GM12864 (cell line): ENCODE measurements at regions not wholly inside any gene's neighbourhood (a gene's known extent, or its start where the extent isn't known, plus 50 kb on each side); places are given as distances from the start of the nearest gene placed in this dataset.

Experiments
- DNase-seq: peaks from one replicate; pipeline ENCODE4 v3.0.0-alpha.2; 2011; ENCODE audit warnings: low read depth
- H3K4me3 ChIP-seq: 2 replicates; pipeline ENCODE4 v1.5.1; 2011; ENCODE audit warnings: mild to moderate bottlenecking, low read depth, low read length, control low read depth
- TF ChIP-seq, protein P1 (sequence below): IDR thresholded peaks from 2 replicates; pipeline ENCODE4 v1.5.1; 2011; ENCODE audit warnings: low read depth, mild to moderate bottlenecking, moderate library complexity, low read length, control low read depth, inconsistent platforms; ENCODE audit errors: missing control alignments

DNA sequence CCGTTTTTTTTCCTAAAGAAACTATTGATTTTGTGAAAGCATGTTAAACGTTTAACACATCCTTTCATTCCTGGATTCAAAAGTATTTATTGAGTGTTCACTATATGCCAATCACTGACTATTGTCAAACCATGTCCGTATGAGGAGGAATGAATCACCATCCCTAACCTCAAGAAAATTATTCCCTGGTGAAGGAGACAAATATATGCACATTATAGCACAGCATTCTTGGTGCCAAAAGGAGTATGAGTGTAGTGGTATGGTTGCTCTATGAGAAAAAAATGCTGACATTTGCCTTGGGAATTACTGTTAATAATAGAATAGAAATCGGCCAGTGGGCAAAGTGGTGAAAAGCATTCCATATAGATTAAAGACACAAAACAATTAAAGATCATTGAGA lies 1390.1 kb downstream of the MRPL39 start:
- DNase-seq = no peak
- no peak overlapping the region for H3K4me3 ChIP-seq
- TF ChIP-seq, protein P1, sequence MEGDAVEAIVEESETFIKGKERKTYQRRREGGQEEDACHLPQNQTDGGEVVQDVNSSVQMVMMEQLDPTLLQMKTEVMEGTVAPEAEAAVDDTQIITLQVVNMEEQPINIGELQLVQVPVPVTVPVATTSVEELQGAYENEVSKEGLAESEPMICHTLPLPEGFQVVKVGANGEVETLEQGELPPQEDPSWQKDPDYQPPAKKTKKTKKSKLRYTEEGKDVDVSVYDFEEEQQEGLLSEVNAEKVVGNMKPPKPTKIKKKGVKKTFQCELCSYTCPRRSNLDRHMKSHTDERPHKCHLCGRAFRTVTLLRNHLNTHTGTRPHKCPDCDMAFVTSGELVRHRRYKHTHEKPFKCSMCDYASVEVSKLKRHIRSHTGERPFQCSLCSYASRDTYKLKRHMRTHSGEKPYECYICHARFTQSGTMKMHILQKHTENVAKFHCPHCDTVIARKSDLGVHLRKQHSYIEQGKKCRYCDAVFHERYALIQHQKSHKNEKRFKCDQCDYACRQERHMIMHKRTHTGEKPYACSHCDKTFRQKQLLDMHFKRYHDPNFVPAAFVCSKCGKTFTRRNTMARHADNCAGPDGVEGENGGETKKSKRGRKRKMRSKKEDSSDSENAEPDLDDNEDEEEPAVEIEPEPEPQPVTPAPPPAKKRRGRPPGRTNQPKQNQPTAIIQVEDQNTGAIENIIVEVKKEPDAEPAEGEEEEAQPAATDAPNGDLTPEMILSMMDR = no peak

DNA sequence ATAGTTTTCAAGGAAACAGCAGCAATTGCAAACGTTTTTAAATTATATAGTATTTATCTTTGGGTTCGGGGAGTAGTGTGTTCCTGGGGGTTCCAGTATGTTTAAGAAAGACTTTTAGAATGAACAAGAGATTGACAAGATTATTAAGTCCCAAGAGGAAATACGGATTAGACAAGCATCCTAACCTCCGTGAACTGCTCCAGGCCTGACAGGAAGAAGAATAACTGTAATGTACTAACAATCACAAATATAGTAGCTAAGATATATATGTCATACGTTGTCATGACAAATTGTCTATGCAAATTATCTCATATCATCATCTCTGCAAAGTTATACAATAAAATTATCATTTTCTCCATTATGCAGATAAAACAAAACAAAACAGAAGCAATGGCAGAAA lies 1397.2 kb downstream of the MRPL39 start:
- DNase-seq = no peak
- TF ChIP-seq, protein P1 = no peak
- no peak overlapping the region for H3K4me3 ChIP-seq

DNA sequence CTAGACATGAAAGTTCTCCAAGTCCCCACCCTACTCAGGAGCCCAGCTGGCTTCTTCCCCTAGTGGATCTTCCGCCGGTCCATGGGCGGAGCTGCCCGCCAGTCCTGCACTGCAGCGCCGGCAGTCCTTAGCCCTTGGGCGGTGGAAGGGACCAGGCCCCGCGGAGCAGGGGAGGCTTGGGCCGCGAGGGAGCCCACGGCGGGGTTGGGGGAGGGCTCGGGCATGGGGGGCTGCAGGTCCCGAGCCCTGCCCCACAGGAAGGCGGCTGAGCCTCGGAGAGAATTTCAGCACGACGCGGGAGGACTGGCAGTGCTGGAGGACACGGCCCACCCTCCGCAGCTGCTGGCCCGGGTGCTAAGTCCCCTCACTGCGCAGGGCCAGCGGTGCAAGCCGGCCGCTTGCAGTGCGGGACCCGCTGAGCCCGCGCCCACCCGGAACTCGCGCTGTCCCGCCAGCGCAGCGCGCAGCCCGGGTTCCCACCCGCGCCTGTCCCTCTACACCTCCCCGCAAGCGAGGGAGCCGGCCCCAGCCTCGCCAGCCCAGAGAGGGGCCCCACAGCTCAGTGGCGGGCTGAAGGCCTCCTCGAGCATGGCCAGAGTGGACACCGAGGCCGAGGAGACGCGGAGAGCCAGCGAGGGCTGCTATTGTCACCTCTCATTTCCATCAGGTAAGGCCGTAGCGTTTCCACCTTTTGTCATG lies 1398.6 kb downstream of the MRPL39 start:
- no peak for DNase-seq
- TF ChIP-seq, protein P1 = no peak
- no peak overlapping the region for H3K4me3 ChIP-seq

DNA sequence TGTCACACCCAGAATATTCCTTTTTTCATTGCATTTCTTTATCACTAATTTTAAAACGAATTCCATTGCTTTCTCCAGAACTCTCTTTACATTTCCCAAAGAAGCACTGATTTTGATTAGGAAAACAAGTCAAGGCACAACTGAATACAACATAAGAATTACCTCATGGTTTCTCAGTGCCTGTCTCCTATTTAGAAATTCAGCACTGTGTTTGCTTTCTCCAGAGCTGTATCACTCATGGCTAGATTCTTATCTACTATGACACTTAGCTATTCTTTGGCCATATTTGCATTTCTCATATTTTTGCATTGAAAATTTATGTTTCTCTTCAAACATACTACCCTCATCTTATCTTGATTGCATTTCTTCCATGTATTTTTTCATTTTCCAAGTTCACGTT lies 1402.0 kb downstream of the MRPL39 start:
- no peak overlapping the region for H3K4me3 ChIP-seq
- DNase-seq = no peak
- TF ChIP-seq, protein P1 = no peak

DNA sequence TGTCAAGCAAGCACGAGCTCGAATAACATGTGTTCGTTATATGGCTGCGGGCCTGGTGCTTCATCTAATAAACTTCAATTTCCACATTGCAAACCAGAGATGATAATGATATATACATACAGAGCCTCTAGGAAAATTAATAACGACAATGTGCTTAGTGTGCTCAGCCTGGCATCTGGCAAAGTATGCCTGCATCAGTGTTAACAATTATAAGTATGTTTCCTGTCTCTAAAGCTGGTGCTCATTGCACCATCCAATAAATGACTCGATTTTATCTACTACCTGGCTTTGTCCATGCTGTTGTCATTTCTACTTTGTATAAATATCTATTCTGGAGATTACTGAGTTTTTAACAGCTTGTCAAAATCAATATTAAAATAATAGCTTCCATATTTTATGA lies 1402.6 kb downstream of the MRPL39 start:
- TF ChIP-seq, protein P1 = no peak
- H3K4me3 ChIP-seq = no peak overlapping the region
- DNase-seq = no peak

DNA sequence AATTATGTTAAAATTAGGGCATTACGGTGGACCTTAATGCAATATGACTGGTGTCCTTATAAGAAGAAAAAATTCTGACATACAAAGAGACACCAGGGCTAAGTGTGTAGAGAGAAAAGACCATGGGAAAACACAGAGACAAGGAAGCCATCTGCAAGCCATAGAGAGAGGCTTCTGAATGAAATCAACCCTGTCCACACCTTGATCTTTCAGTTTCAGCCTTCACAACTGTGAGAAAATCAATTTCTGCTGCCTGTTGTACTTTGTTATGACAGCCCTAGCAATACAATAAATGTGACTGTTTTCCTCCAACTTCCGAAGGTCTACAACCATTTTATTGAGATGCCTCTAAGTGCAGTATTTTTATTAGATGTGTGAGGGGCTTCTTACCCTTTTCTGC lies 1407.2 kb downstream of the MRPL39 start:
- H3K4me3 ChIP-seq = no peak overlapping the region
- no peak for DNase-seq
- TF ChIP-seq, protein P1 = no peak

DNA sequence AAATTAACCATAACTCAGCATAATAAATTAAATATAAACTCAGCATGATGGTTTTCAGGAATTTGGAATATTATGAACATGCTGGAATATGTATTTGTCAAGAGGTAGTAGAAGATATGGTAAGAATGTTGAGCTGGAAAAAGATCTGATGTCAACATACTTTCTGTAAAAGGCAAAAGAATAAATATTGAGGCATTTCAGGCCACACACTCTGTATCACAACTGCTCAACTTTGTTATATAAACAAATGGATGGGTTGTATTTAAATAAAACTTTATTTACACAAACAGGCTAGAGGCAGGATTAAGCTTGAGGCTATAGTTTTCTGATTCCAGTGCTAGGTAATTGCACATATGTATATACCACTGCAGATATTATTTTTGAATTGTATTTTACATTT lies 1409.4 kb downstream of the MRPL39 start:
- H3K4me3 ChIP-seq = no peak overlapping the region
- no peak for DNase-seq
- TF ChIP-seq, protein P1 = no peak
